ENCODE measurements at regions not wholly inside any gene's neighbourhood (a gene's known extent, or its start where the extent isn't known, plus 50 kb on each side); places are given as distances from the start of the nearest gene placed in this dataset.

- TF ChIP-seq, protein P1, sequence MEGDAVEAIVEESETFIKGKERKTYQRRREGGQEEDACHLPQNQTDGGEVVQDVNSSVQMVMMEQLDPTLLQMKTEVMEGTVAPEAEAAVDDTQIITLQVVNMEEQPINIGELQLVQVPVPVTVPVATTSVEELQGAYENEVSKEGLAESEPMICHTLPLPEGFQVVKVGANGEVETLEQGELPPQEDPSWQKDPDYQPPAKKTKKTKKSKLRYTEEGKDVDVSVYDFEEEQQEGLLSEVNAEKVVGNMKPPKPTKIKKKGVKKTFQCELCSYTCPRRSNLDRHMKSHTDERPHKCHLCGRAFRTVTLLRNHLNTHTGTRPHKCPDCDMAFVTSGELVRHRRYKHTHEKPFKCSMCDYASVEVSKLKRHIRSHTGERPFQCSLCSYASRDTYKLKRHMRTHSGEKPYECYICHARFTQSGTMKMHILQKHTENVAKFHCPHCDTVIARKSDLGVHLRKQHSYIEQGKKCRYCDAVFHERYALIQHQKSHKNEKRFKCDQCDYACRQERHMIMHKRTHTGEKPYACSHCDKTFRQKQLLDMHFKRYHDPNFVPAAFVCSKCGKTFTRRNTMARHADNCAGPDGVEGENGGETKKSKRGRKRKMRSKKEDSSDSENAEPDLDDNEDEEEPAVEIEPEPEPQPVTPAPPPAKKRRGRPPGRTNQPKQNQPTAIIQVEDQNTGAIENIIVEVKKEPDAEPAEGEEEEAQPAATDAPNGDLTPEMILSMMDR (conservative IDR thresholded peaks at IDR 0.05): no peak
- no peak for TF ChIP-seq ZFX (IDR thresholded peaks at IDR 0.05)
Measured at GRCh38 chr18:4631239-4631638, 176.1 kb upstream of the DLGAP1 start.

All from C4-2B (cell line).